HCT116 (cell line): ENCODE measurements at regions not wholly inside any gene's neighbourhood (a gene's known extent, or its start where the extent isn't known, plus 50 kb on each side); places are given as distances from the start of the nearest gene placed in this dataset.

Experiments used
- ATAC-seq: fragments of 200-7000 bp; cut with Tn5 transposase; 2 replicates; pipeline ENCODE4 v1.9.1; 2020; ENCODE audit warnings: mild to moderate bottlenecking, moderate library complexity
- BruUV-seq: library from RNA; stranded (reverse); fragments of 400-500 nt; replicated peaks from 2 replicates; lab custom pipeline; 2021; lab: Mats Ljungman, UMichigan
- CTCF ChIA-PET: fragments of 300-600 bp; sonication (Branson Sonifier 250); formaldehyde crosslinking; loops from one replicate; lab custom pipeline; 2021; ENCODE audit warnings: antibody characterized with exemption; lab: Charles Lee
- POLR2A ChIA-PET: fragments of 300-600, 350-600 bp; sonication (Branson Sonifier 250); formaldehyde crosslinking; loops from one replicate; lab custom pipeline; 2021; ENCODE audit warnings: antibody characterized with exemption; lab: Charles Lee
- RAD21 ChIA-PET, 2 experiments: fragments of 300-600 bp; sonication (Branson Sonifier 250); formaldehyde crosslinking; loops; one replicate each; lab custom pipeline; 2023; ENCODE audit warnings: low total read pairs in 2 of 2; ENCODE audit not compliant: uncharacterized antibody in 2 of 2, unreplicated experiment in 2 of 2, low non-redundant PET in 1 of 2; lab: Charles Lee
- DNase-seq: peaks from one replicate; pipeline ENCODE4 v3.0.0-alpha.2; 2010; ENCODE audit warnings: low read depth, low spot score
- H2AFZ ChIP-seq: fragments of 200-600 bp; shearing (Covaris generic), sonication (generic); 2 replicates; pipeline ENCODE4 v1.6.1; 2017; ENCODE audit warnings: low read depth, mixed run types, mixed read lengths, antibody characterized with exemption, low read length; ENCODE audit not compliant: poor library complexity, severe bottlenecking
- H3K27ac ChIP-seq: 2 replicates; pipeline ENCODE4 v1.5.1; 2012; ENCODE audit warnings: low read depth, low read length
- H3K27me3 ChIP-seq: fragments of 200-600 bp; sonication (generic); 2 replicates; pipeline ENCODE4 v1.6.1; 2016; ENCODE audit warnings: mixed run types, low read length, mixed read lengths; ENCODE audit not compliant: insufficient read depth
- H3K36me3 ChIP-seq, 2 experiments: fragments of 200-500 bp in 1 of 2; fragments of 200-600 bp in 1 of 2; sonication (Bioruptor generic) in 1 of 2; sonication (generic) in 1 of 2; 2 replicates each; pipeline versions ENCODE4 v1.5.1 to v1.6.1; 2014 to 2016; ENCODE audit warnings: low read length in 2 of 2, inconsistent platforms in 1 of 2, mixed read lengths in 1 of 2, mixed run types in 1 of 2; ENCODE audit not compliant: insufficient read depth in 2 of 2, control insufficient read depth in 1 of 2
- H3K4me1 ChIP-seq, 2 experiments: fragments of 200-600 bp in 1 of 2; sonication (generic) in 1 of 2; 2 replicates each; pipeline versions ENCODE4 v1.5.1 to v1.6.1; 2012 to 2017; ENCODE audit warnings: low read length in 2 of 2, inconsistent platforms in 1 of 2, mild to moderate bottlenecking in 1 of 2, mixed read lengths in 1 of 2, mixed run types in 1 of 2, moderate library complexity in 1 of 2; ENCODE audit not compliant: insufficient read depth in 2 of 2, control insufficient read depth in 1 of 2
- H3K4me2 ChIP-seq: fragments of 200-600 bp; sonication (generic); 2 replicates; pipeline ENCODE4 v1.6.1; 2017; ENCODE audit warnings: mixed run types, low read length, mixed read lengths
- H3K4me3 ChIP-seq, 2 experiments: fragments of 200-600 bp in 1 of 2; sonication (generic) in 1 of 2; replicated peaks in 1 of 2; 2 replicates each; pipeline ENCODE4 v1.5.1; 2011 to 2016; ENCODE audit warnings: low read length in 2 of 2, control low read depth in 1 of 2, low read depth in 1 of 2, mild to moderate bottlenecking in 1 of 2, mixed read lengths in 1 of 2, mixed run types in 1 of 2
- H3K79me2 ChIP-seq: fragments of 200-600 bp; sonication (generic); 2 replicates; pipeline ENCODE4 v1.6.1; 2017; ENCODE audit warnings: mild to moderate bottlenecking, mixed run types, low read length, moderate library complexity, mixed read lengths; ENCODE audit not compliant: insufficient read depth
- H3K9ac ChIP-seq: fragments of 200-600 bp; sonication (generic); 2 replicates; pipeline ENCODE4 v1.6.1; 2016; ENCODE audit warnings: low read length, mixed read lengths
- H3K9me2 ChIP-seq: fragments of 200-600 bp; sonication (generic), shearing (Covaris generic); 2 replicates; pipeline ENCODE4 v1.6.1; 2017; ENCODE audit warnings: mixed run types, mild to moderate bottlenecking, moderate library complexity; ENCODE audit not compliant: insufficient read depth
- H3K9me3 ChIP-seq, 2 experiments: fragments of 200-500 bp in 1 of 2; fragments of 200-600 bp in 1 of 2; sonication (Bioruptor generic) in 1 of 2; sonication (generic) in 1 of 2; 2 replicates each; pipeline ENCODE4 v1.6.1; 2014 to 2017; ENCODE audit warnings: low read length in 2 of 2, mixed read lengths in 2 of 2, inconsistent platforms in 1 of 2, low read depth in 1 of 2, mild to moderate bottlenecking in 1 of 2, mixed run types in 1 of 2, moderate library complexity in 1 of 2; ENCODE audit not compliant: control insufficient read depth in 1 of 2, insufficient read depth in 1 of 2
- H4K20me1 ChIP-seq: fragments of 200-600 bp; sonication (generic), shearing (Covaris generic); 2 replicates; pipeline ENCODE4 v1.6.1; 2017; ENCODE audit warnings: mixed run types, mild to moderate bottlenecking, moderate library complexity; ENCODE audit not compliant: insufficient read depth
- CEBPB ChIP-seq: IDR thresholded peaks from 2 replicates; pipeline ENCODE4 v1.6.1; 2012; ENCODE audit warnings: low read depth
- EGR1 ChIP-seq: IDR thresholded peaks from 2 replicates; pipeline ENCODE4 v1.6.1; 2012; ENCODE audit warnings: low read depth
- ELF1 ChIP-seq: IDR thresholded peaks from 2 replicates; pipeline ENCODE4 v1.6.1; 2012; ENCODE audit warnings: low read depth, borderline replicate concordance
- EZH2 ChIP-seq: fragments of 200-600 bp; sonication (generic); IDR thresholded peaks from 2 replicates; pipeline ENCODE4 v1.6.1; 2017; ENCODE audit warnings: antibody characterized with exemption, mixed run types
- EZH2phosphoT487 ChIP-seq: fragments of 200-600 bp; IDR thresholded peaks from 2 replicates; pipeline ENCODE4 v1.6.1; 2018; ENCODE audit warnings: antibody characterized with exemption, borderline replicate concordance
- FOSL1 ChIP-seq: IDR thresholded peaks from 2 replicates; pipeline ENCODE4 v1.6.1; 2012; ENCODE audit warnings: low read depth
- JUND ChIP-seq: IDR thresholded peaks from 2 replicates; pipeline ENCODE4 v1.6.1; 2012
- MAX ChIP-seq: IDR thresholded peaks from 2 replicates; pipeline ENCODE4 v1.6.1; 2012
- POLR2A ChIP-seq: IDR thresholded peaks from 2 replicates; pipeline ENCODE4 v1.7.0; 2011; ENCODE audit warnings: borderline replicate concordance; ENCODE audit not compliant: insufficient read depth, insufficient read length; ENCODE audit errors: extremely low read depth
- POLR2AphosphoS5 ChIP-seq: IDR thresholded peaks from 2 replicates; pipeline ENCODE4 v1.6.1; 2011; ENCODE audit warnings: mild to moderate bottlenecking, low read depth, low read length, moderate library complexity
- RAD21 ChIP-seq: IDR thresholded peaks from 2 replicates; pipeline ENCODE4 v1.6.1; 2012; ENCODE audit warnings: low read depth, mild to moderate bottlenecking
- SIN3A ChIP-seq: IDR thresholded peaks from 2 replicates; pipeline ENCODE4 v1.6.1; 2012; ENCODE audit warnings: low read depth
- TCF7L2 ChIP-seq: IDR thresholded peaks from 2 replicates; pipeline ENCODE4 v1.7.0; 2011; ENCODE audit warnings: borderline replicate concordance, inconsistent platforms; ENCODE audit not compliant: insufficient read depth, insufficient read length; ENCODE audit errors: extremely low read depth
- YY1 ChIP-seq: IDR thresholded peaks from 2 replicates; pipeline ENCODE4 v1.6.1; 2011; ENCODE audit warnings: low read length, low read depth, moderate library complexity, mild to moderate bottlenecking; ENCODE audit not compliant: insufficient replicate concordance; ENCODE audit errors: extremely low read depth
- intact Hi-C: fragments of 100-400 bp; cut with micrococcal nuclease; formaldehyde crosslinking; loops from 2 replicates; pipeline ENCODE4 v1.10.0; 2022
- TF ChIP-seq, protein P1 (sequence below): IDR thresholded peaks from 2 replicates; pipeline ENCODE4 v1.6.1; 2012

- no peak overlapping the region for H3K4me2 ChIP-seq
- no peaks in the 10 kb centered on the region for H3K9me2 ChIP-seq
- BruUV-seq, result no TSS peak
- DNase-seq, result no peak
- RAD21 ChIA-PET, result no interaction called here
- H3K9me3 ChIP-seq, result peaks cover 0 to 18% of the 10 kb centered on the region in 2 experiments; a peak in 2 of 4 replicates
- H3K4me3 ChIP-seq, result no peak overlapping the region
- H4K20me1 ChIP-seq, result no peaks in the 10 kb centered on the region
- POLR2A ChIA-PET, result no interaction called here
- no peak overlapping the region for H2AFZ ChIP-seq
- intact Hi-C loops, result no loop called here
- H3K4me1 ChIP-seq, result no peaks in the 10 kb centered on the region
- no peak overlapping the region for H3K9ac ChIP-seq
- no peaks in the 10 kb centered on the region for H3K27me3 ChIP-seq
- no peaks in the 10 kb centered on the region for H3K36me3 ChIP-seq
- TF ChIP-seq SIN3A (no peak), ELF1 (no peak), JUND (no peak), EZH2 (no peak), EGR1 (no peak), YY1 (no peak), EZH2phosphoT487 (no peak), TCF7L2 (no peak), MAX (no peak), FOSL1 (no peak), POLR2A (no peak), RAD21 (no peak), POLR2AphosphoS5 (no peak), CEBPB (no peak)
- TF ChIP-seq, protein P1, sequence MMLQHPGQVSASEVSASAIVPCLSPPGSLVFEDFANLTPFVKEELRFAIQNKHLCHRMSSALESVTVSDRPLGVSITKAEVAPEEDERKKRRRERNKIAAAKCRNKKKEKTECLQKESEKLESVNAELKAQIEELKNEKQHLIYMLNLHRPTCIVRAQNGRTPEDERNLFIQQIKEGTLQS, result no peak
- CTCF ChIA-PET, result no interaction called here
- H3K27ac ChIP-seq, result no peak overlapping the region
- ATAC-seq, result no peak
- H3K79me2 ChIP-seq, result no peaks in the 10 kb centered on the region
Observed at GRCh38 chr17:11028349-11028748, 190.5 kb upstream of the PIRT start.
